HepG2 (cell line): ENCODE measurements at regions not wholly inside any gene's neighbourhood (a gene's known extent, or its start where the extent isn't known, plus 50 kb on each side); places are given as distances from the start of the nearest gene placed in this dataset.

ENCODE experiments used
- ATAC-seq: fragments of 200-7000 bp; cut with Tn5 transposase; 3 replicates; pipeline ENCODE4 v1.9.1; 2020; ENCODE audit warnings: mild to moderate bottlenecking, moderate library complexity
- BruUV-seq: library from RNA; stranded (reverse); fragments of 400-500 nt; replicated peaks from 2 replicates; lab custom pipeline; 2021; lab: Mats Ljungman, UMichigan
- CTCF ChIA-PET: fragments of 300-600 bp; formaldehyde crosslinking; extraction: SDS; loops from one replicate; lab custom pipeline; 2021; ENCODE audit warnings: low total read pairs, inconsistent platforms, low intra/inter-chr PET ratio; lab: Yijun Ruan, JAX
- POLR2A ChIA-PET: fragments of 350-600 bp; sonication (Branson Sonifier 250); formaldehyde crosslinking; loops from one replicate; lab custom pipeline; 2020; ENCODE audit warnings: antibody characterized with exemption, inconsistent platforms; lab: Yijun Ruan, JAX
- DNase-seq: peaks from one replicate; pipeline ENCODE4 v3.0.0-alpha.2; 2015; ENCODE audit warnings: low spot score
- FAIRE-seq: peaks from 3 replicates; lab custom pipeline; 2011; peaks lifted over from hg19 to GRCh38; lab: Jason Lieb, UNC
- H2AFZ ChIP-seq: one replicate; pipeline ENCODE4 v1.6.1; 2011; ENCODE audit warnings: low read length, inconsistent platforms
- H3K27ac ChIP-seq: fragments of 300-600 bp; 3 replicates; pipeline ENCODE4 v1.8.0; 2011; ENCODE audit warnings: mixed run types, mild to moderate bottlenecking, mixed read lengths, low read length, inconsistent platforms; ENCODE audit not compliant: insufficient read depth; ENCODE audit errors: extremely low read length
- H3K27me3 ChIP-seq, 2 experiments: fragments of 200-600 bp in 1 of 2; 2 replicates in 1 of 2; 3 replicates in 1 of 2; pipeline versions ENCODE4 v1.6.0 to v1.8.0; 2011; ENCODE audit warnings: low read length in 2 of 2, mild to moderate bottlenecking in 2 of 2, moderate library complexity in 2 of 2, inconsistent platforms in 1 of 2; ENCODE audit not compliant: insufficient read depth in 2 of 2, control insufficient read depth in 1 of 2
- H3K36me3 ChIP-seq, 2 experiments: fragments of 200-600 bp in 1 of 2; replicated peaks in 1 of 2; 2 replicates in 1 of 2; 3 replicates in 1 of 2; pipeline versions ENCODE4 v1.5.1 to v1.8.0; 2011; ENCODE audit warnings: low read length in 2 of 2, inconsistent platforms in 1 of 2; ENCODE audit not compliant: insufficient read depth in 2 of 2, control insufficient read depth in 1 of 2
- H3K4me1 ChIP-seq: 2 replicates; pipeline ENCODE4 v1.5.1; 2012; ENCODE audit warnings: low read length, inconsistent platforms; ENCODE audit not compliant: insufficient read depth
- H3K4me2 ChIP-seq: 2 replicates; pipeline ENCODE4 v1.6.0; 2011; ENCODE audit warnings: low read depth, low read length, inconsistent platforms
- H3K4me3 ChIP-seq, 3 experiments: fragments of 200-600 bp in 1 of 3; sonication (generic), shearing (Covaris generic) in 1 of 3; replicated peaks in 1 of 3; 2 replicates each; pipeline ENCODE4 v1.5.1; 2011 to 2016; ENCODE audit warnings: low read length in 3 of 3, inconsistent platforms in 2 of 3, low read depth in 2 of 3, mild to moderate bottlenecking in 2 of 3, control low read depth in 1 of 3, mixed read lengths in 1 of 3; ENCODE audit not compliant: insufficient read depth in 1 of 3
- H3K79me2 ChIP-seq: one replicate; pipeline ENCODE4 v1.6.1; 2011; ENCODE audit warnings: low read length, inconsistent platforms; ENCODE audit not compliant: insufficient read depth
- H3K9ac ChIP-seq: 2 replicates; pipeline ENCODE4 v1.6.0; 2011; ENCODE audit warnings: mild to moderate bottlenecking, low read depth, low read length, inconsistent platforms; ENCODE audit not compliant: insufficient read depth
- H3K9me3 ChIP-seq: 2 replicates; pipeline ENCODE4 v1.5.1; 2012; ENCODE audit warnings: mild to moderate bottlenecking, low read length
- H4K20me1 ChIP-seq: 2 replicates; pipeline ENCODE4 v1.6.0; 2011; ENCODE audit warnings: inconsistent platforms, mild to moderate bottlenecking, low read length, moderate library complexity; ENCODE audit not compliant: insufficient read depth
- ATRX ChIP-seq: sonication (generic); formaldehyde crosslinking; IDR thresholded peaks from 2 replicates; pipeline ENCODE4 v1.4.0; 2020; ENCODE audit warnings: missing genetic modification reagents, borderline replicate concordance
- BRD4 ChIP-seq: sonication (generic); formaldehyde crosslinking; IDR thresholded peaks from 2 replicates; pipeline ENCODE4 v1.4.0; 2020; ENCODE audit warnings: missing genetic modification reagents
- BRF2 ChIP-seq: sonication (generic); formaldehyde crosslinking; IDR thresholded peaks from 2 replicates; pipeline ENCODE4 v1.8.1; 2022; ENCODE audit warnings: mild to moderate bottlenecking, missing genetic modification reagents
- DMTF1 ChIP-seq: sonication (generic); formaldehyde crosslinking; IDR thresholded peaks from 2 replicates; pipeline ENCODE4 v1.4.0; 2020; ENCODE audit warnings: mild to moderate bottlenecking, missing genetic modification reagents
- ELK4 ChIP-seq: sonication (generic); formaldehyde crosslinking; IDR thresholded peaks from 2 replicates; pipeline ENCODE4 v1.9.0; 2021; ENCODE audit warnings: missing genetic modification reagents, borderline replicate concordance
- GTF2F1 ChIP-seq: fragments of 150-350 bp; IDR thresholded peaks from 2 replicates; pipeline ENCODE4 v1.6.1; 2014; ENCODE audit warnings: low read length
- JUND ChIP-seq: sonication (generic); formaldehyde crosslinking; IDR thresholded peaks from 2 replicates; pipeline ENCODE4 v1.8.0; 2022; ENCODE audit warnings: mild to moderate bottlenecking, missing genetic modification reagents
- MED13 ChIP-seq: sonication (generic); formaldehyde crosslinking; IDR thresholded peaks from 2 replicates; pipeline ENCODE4 v1.5.0; 2020; ENCODE audit warnings: missing genetic modification reagents
- RNF2 ChIP-seq: fragments of 450-650 bp; conservative IDR thresholded peaks from 2 replicates; pipeline ENCODE4 v1.6.1; 2016; ENCODE audit warnings: low read depth
- SOX5 ChIP-seq: IDR thresholded peaks from 2 replicates; pipeline ENCODE4 v1.6.1; 2016; ENCODE audit warnings: borderline replicate concordance
- TMF1 ChIP-seq: sonication (generic); formaldehyde crosslinking; IDR thresholded peaks from 2 replicates; pipeline ENCODE4 v1.8.1; 2022; ENCODE audit warnings: low read depth, missing genetic modification reagents
- ZBTB25 ChIP-seq: IDR thresholded peaks from 2 replicates; pipeline ENCODE4 v1.6.1; 2018; ENCODE audit warnings: missing genetic modification reagents
- ZNF276 ChIP-seq: sonication (generic); formaldehyde crosslinking; IDR thresholded peaks from 2 replicates; pipeline ENCODE4 v1.4.0; 2020; ENCODE audit warnings: mild to moderate bottlenecking, low read depth, missing genetic modification reagents
- ZNF446 ChIP-seq: sonication (generic); formaldehyde crosslinking; IDR thresholded peaks from 2 replicates; pipeline ENCODE4 v1.5.0; 2020; ENCODE audit warnings: mild to moderate bottlenecking, missing genetic modification reagents
- ZNF530 ChIP-seq: sonication (generic); formaldehyde crosslinking; IDR thresholded peaks from 2 replicates; pipeline ENCODE4 v1.5.0; 2020; ENCODE audit warnings: low read depth, mild to moderate bottlenecking, missing genetic modification reagents
- ZNF597 ChIP-seq: sonication (generic); formaldehyde crosslinking; IDR thresholded peaks from 2 replicates; pipeline ENCODE4 v1.5.0; 2020; ENCODE audit warnings: missing genetic modification reagents
- WGBS: methylation state at CpG from one replicate; pipeline ENCODE4 v1.1.6; 2017; ENCODE audit warnings: low lambda C conversion rate; 5-methylcytosine and 5-hydroxymethylcytosine counted together
- in situ Hi-C: cut with HindIII; loops from 2 replicates; pipeline ENCODE4 v1.10.0; 2017; ENCODE audit warnings: low pct_unique_long_range_greater_than_20kb; ENCODE audit not compliant: extremely low pct_ligation_motif_present
- intact Hi-C: fragments of 100-400 bp; cut with micrococcal nuclease; formaldehyde crosslinking; loops from one replicate; pipeline ENCODE4 v1.10.0; 2022; ENCODE audit not compliant: unreplicated experiment

GRCh38 chr16:50964491-50964890, 186.6 kb downstream of the SALL1 start:
- intact Hi-C loops, result no loop called here
- no peaks in the 10 kb centered on the region for H3K9me3 ChIP-seq
- no peak for TF ChIP-seq RNF2
- TF ChIP-seq DMTF1, result no peak
- no peak for TF ChIP-seq ZNF530
- TF ChIP-seq SOX5 (CRISPR knock-in tag), result no peak
- no peak for TF ChIP-seq JUND
- TF ChIP-seq MED13 (CRISPR knock-in tag), result no peak
- no peak for TF ChIP-seq ZNF597 (CRISPR knock-in tag)
- no peak for TF ChIP-seq ZBTB25 (CRISPR knock-in tag)
- TF ChIP-seq BRF2 (CRISPR knock-in tag), result no peak
- no peak for TF ChIP-seq ELK4 (CRISPR knock-in tag)
- TF ChIP-seq ZNF276, result no peak
- TF ChIP-seq TMF1 (CRISPR knock-in tag), result no peak
- TF ChIP-seq GTF2F1, result no peak
- no peak for TF ChIP-seq ZNF446
- TF ChIP-seq ATRX (CRISPR knock-in tag), result no peak
- no peak for TF ChIP-seq BRD4 (CRISPR knock-in tag)
- TF ChIP-seq, all 625 proteins: peak for 0
- Histone ChIP-seq H3K36me3 (no peaks in the 10 kb centered on the region), H3K79me2 (no peaks in the 10 kb centered on the region), H3K27ac (no peak overlapping the region), H3K4me2 (no peak overlapping the region), H3K4me3 (no peak overlapping the region), H3K27me3 (peaks cover 0 to 4% of the 10 kb centered on the region in 2 experiments; a peak in 3 of 5 replicates), H2AFZ (no peak overlapping the region), H3K9ac (no peak overlapping the region), H3K4me1 (no peaks in the 10 kb centered on the region), H4K20me1 (no peaks in the 10 kb centered on the region; the same call in 1 of the 2 replicates)
- no peak for DNase-seq
- 8% methylated on average over 1 of the region's 1 CpG for WGBS
- ChIA-PET POLR2A (no interaction called here), CTCF (no interaction called here)
- BruUV-seq, result no TSS peak
- in situ Hi-C loops, result no loop called here
- no peak for ATAC-seq
- no peak for FAIRE-seq
